ENCODE measurements at regions not wholly inside any gene's neighbourhood (a gene's known extent, or its start where the extent isn't known, plus 50 kb on each side); places are given as distances from the start of the nearest gene placed in this dataset.

GRCh38 chr6:12393100-12393499, 102.9 kb downstream of the EDN1 start:
- TF ChIP-seq CTCF (IDR thresholded peaks at IDR 0.05; ENCODE audit: low read length, missing control alignments), result no peak
- no peak overlapping the region for H3K4me3 ChIP-seq (replicated peaks; ENCODE audit: low read depth, low read length)
- no peak for DNase-seq (ENCODE audit: low read depth)

GRCh38 chr6:12394170-12394569, 104.0 kb downstream of the EDN1 start:
- no peak for TF ChIP-seq CTCF (IDR thresholded peaks at IDR 0.05; ENCODE audit: low read length, missing control alignments)
- no peak for DNase-seq (ENCODE audit: low read depth)
- H3K4me3 ChIP-seq (replicated peaks; ENCODE audit: low read depth, low read length), result no peak overlapping the region

- peak; percentile 48 for DNase-seq (ENCODE audit: low read depth)
- no peak overlapping the region for H3K4me3 ChIP-seq (replicated peaks; ENCODE audit: low read depth, low read length)
- peak; percentile 40 for TF ChIP-seq CTCF (IDR thresholded peaks at IDR 0.05; ENCODE audit: low read length, missing control alignments)
Measured at GRCh38 chr6:12395898-12396297, 105.7 kb downstream of the EDN1 start.

GRCh38 chr6:12401200-12401599, 111.0 kb downstream of the EDN1 start:
- no peak for TF ChIP-seq CTCF (IDR thresholded peaks at IDR 0.05; ENCODE audit: low read length, missing control alignments)
- peak; percentile 26 for DNase-seq (ENCODE audit: low read depth)
- H3K4me3 ChIP-seq (replicated peaks; ENCODE audit: low read depth, low read length), result no peak overlapping the region

- H3K4me3 ChIP-seq (replicated peaks; ENCODE audit: low read depth, low read length), result no peak overlapping the region
- no peak for TF ChIP-seq CTCF (IDR thresholded peaks at IDR 0.05; ENCODE audit: low read length, missing control alignments)
- peak; percentile 48 for DNase-seq (ENCODE audit: low read depth)
Measured at GRCh38 chr6:12403201-12403826, 113.2 kb downstream of the EDN1 start.

GRCh38 chr6:12403947-12404647, 113.9 kb downstream of the EDN1 start:
- H3K4me3 ChIP-seq (replicated peaks; ENCODE audit: low read depth, low read length), result no peak overlapping the region
- no peak for TF ChIP-seq CTCF (IDR thresholded peaks at IDR 0.05; ENCODE audit: low read length, missing control alignments)
- DNase-seq (ENCODE audit: low read depth), result no peak

GRCh38 chr6:12404651-12405050, 114.5 kb downstream of the EDN1 start:
- H3K4me3 ChIP-seq (replicated peaks; ENCODE audit: low read depth, low read length), result no peak overlapping the region
- no peak for DNase-seq (ENCODE audit: low read depth)
- no peak for TF ChIP-seq CTCF (IDR thresholded peaks at IDR 0.05; ENCODE audit: low read length, missing control alignments)

Measured in fibroblast of pulmonary artery (primary cell).